PFSK-1 (cell line): ENCODE measurements at regions not wholly inside any gene's neighbourhood (a gene's known extent, or its start where the extent isn't known, plus 50 kb on each side); places are given as distances from the start of the nearest gene placed in this dataset.

ENCODE experiments used
- FOXP2 ChIP-seq: optimal IDR thresholded peaks from 2 replicates; pipeline ENCODE3; 2011; ENCODE audit warnings: borderline replicate concordance, control low read depth, inconsistent platforms; ENCODE audit not compliant: insufficient read depth; ENCODE audit errors: extremely low read length, extremely low read depth
- POLR2AphosphoS5 ChIP-seq: IDR thresholded peaks from 2 replicates; pipeline ENCODE4 v1.6.1; 2012; ENCODE audit warnings: low read depth, mild to moderate bottlenecking, control low read depth, low read length, moderate library complexity
- SIN3A ChIP-seq: IDR thresholded peaks from 2 replicates; pipeline ENCODE4 v1.6.1; 2012; ENCODE audit warnings: mild to moderate bottlenecking, low read length, moderate library complexity, borderline replicate concordance; ENCODE audit not compliant: insufficient read depth
- TAF1 ChIP-seq: IDR thresholded peaks from 2 replicates; pipeline ENCODE4 v1.6.1; 2012; ENCODE audit warnings: low read length, control low read depth, borderline replicate concordance; ENCODE audit not compliant: insufficient read depth
- TF ChIP-seq, protein P1 (sequence below), 2 experiments: IDR thresholded peaks; 2 replicates each; pipeline versions ENCODE4 v1.6.1 to v1.8.0; 2011 to 2012; ENCODE audit warnings: low read depth in 2 of 2, low read length in 2 of 2, control low read depth in 1 of 2, inconsistent platforms in 1 of 2, mild to moderate bottlenecking in 1 of 2, moderate library complexity in 1 of 2; ENCODE audit not compliant: insufficient read depth in 1 of 2

DNA sequence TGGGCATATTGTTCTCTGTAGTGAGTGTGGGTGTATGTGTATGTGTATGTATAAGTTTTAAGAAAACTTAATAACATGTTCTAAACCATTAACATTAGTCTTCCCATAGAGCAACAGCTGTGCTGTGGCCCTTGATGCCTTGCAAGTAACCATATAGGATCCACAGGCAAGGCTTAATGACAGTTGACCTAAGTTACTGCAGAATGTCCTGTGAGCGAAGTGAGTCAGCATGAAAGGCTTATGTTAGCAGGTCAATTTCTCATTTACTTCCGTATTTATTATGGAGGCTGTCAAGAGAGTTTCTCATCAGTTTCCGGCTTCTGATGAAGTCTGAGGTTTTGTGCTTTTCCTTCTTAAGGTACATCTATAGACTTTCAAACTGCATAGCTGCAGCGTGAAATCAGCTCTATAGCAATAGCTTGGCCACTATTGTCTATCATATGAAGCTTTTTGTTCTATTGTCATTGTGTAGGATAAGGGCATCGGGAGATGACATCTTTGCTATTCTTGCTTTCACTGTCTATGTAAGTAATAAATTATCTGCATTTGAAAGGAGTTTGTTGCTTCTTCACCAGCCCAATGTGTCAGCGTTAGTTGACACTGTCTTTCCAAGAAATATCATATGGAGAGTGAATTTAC, 1153.4 kb upstream of the AGA start:
- TF ChIP-seq FOXP2 (no peak), TAF1 (no peak), POLR2AphosphoS5 (no peak), SIN3A (no peak)
- TF ChIP-seq, protein P1, sequence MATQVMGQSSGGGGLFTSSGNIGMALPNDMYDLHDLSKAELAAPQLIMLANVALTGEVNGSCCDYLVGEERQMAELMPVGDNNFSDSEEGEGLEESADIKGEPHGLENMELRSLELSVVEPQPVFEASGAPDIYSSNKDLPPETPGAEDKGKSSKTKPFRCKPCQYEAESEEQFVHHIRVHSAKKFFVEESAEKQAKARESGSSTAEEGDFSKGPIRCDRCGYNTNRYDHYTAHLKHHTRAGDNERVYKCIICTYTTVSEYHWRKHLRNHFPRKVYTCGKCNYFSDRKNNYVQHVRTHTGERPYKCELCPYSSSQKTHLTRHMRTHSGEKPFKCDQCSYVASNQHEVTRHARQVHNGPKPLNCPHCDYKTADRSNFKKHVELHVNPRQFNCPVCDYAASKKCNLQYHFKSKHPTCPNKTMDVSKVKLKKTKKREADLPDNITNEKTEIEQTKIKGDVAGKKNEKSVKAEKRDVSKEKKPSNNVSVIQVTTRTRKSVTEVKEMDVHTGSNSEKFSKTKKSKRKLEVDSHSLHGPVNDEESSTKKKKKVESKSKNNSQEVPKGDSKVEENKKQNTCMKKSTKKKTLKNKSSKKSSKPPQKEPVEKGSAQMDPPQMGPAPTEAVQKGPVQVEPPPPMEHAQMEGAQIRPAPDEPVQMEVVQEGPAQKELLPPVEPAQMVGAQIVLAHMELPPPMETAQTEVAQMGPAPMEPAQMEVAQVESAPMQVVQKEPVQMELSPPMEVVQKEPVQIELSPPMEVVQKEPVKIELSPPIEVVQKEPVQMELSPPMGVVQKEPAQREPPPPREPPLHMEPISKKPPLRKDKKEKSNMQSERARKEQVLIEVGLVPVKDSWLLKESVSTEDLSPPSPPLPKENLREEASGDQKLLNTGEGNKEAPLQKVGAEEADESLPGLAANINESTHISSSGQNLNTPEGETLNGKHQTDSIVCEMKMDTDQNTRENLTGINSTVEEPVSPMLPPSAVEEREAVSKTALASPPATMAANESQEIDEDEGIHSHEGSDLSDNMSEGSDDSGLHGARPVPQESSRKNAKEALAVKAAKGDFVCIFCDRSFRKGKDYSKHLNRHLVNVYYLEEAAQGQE (IDR thresholded peaks at IDR 0.05; ENCODE audit: insufficient read depth in 1 of 2, low read depth in 2 of 2, low read length in 2 of 2) = no peak

DNA sequence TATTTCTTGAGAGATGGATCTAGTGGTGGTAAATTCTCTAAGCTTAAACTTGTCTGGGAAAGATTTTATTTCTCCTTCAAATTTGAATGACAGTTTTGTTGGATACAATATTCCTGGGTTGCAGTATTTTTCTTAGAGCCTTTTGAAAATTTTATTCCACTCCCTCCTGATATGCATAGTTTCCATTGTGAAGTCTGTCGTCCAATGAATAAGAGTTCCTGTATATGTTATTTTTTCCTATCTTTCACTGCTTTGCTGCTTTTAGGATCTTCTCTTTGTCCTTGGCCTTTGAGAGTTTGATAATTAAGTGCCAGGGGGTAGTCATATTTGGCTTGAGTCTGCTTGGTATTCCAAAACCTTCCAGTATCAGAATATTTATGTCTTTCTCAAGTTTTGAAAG, 1156.4 kb upstream of the AGA start:
- TF ChIP-seq, protein P1 (IDR thresholded peaks at IDR 0.05; ENCODE audit: insufficient read depth in 1 of 2, low read depth in 2 of 2, low read length in 2 of 2) = no peak
- no peak for TF ChIP-seq TAF1
- TF ChIP-seq FOXP2 = no peak
- no peak for TF ChIP-seq POLR2AphosphoS5
- TF ChIP-seq SIN3A = no peak

DNA sequence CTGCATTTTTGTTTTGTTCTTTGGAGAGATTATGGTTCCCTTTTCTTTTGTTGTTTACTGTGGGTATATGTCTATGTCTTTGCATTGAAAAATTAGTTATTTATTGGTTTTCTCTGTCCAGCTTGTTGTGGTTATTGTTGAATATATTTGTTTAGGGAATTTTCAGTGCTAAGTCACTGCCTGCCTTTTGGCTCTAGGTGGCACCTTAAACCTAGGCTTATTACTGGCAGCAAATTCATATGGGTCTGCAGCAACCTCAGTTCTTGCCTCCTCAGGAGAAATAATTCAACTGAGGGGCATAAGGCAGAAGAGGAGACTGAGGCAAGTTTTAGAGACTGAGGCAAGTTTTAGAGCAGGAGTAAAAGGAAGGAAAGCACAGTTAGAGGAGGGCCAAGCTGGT, 1157.3 kb upstream of the AGA start:
- TF ChIP-seq SIN3A = no peak
- no peak for TF ChIP-seq POLR2AphosphoS5
- TF ChIP-seq FOXP2 = no peak
- TF ChIP-seq, protein P1 (IDR thresholded peaks at IDR 0.05; ENCODE audit: insufficient read depth in 1 of 2, low read depth in 2 of 2, low read length in 2 of 2) = no peak
- no peak for TF ChIP-seq TAF1

DNA sequence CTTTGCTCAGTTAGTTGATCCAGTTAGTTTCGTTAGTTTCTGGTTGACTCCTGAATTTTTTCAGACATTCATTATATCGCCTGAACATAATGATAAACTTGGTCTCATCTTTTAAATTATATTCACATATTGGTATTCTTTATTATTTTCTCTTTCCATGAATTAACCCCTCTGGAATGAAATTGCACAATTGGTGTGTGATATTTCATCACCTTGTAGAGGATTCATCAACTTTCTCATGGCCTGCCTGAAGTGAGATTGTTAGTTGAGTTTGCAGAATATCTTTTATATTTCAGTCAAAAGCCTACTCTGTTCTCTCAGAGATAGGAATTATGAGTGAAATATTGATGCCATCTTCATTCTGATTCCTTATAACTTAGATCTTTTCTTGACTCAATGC, 1160.6 kb upstream of the AGA start:
- TF ChIP-seq SIN3A (no peak), POLR2AphosphoS5 (no peak), TAF1 (no peak), FOXP2 (no peak)
- TF ChIP-seq, protein P1 (IDR thresholded peaks at IDR 0.05; ENCODE audit: insufficient read depth in 1 of 2, low read depth in 2 of 2, low read length in 2 of 2) = no peak

DNA sequence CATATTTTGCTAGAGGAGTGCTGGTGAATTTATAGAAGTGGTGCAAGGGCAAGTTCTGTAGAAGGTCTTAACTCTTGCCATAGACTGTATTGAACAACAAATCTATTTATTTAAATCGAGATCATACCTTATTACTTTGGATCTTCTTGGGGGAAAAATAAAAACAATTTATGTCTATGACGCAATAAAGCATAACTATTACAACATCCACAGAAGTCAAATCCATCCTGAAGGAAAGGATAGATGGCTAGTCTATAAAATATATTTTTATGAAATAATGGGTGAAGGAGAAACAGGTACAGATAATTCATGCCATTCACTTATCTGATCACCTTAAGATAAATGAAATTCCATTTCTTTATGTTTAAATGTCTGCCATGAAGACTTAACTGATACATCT, 1168.8 kb upstream of the AGA start:
- TF ChIP-seq SIN3A (no peak), TAF1 (no peak), POLR2AphosphoS5 (no peak), FOXP2 (no peak)
- TF ChIP-seq, protein P1 (IDR thresholded peaks at IDR 0.05; ENCODE audit: insufficient read depth in 1 of 2, low read depth in 2 of 2, low read length in 2 of 2) = no peak
